Testis (tissue), 2 donors: ENCODE measurements at regions not wholly inside any gene's neighbourhood (a gene's known extent, or its start where the extent isn't known, plus 50 kb on each side); places are given as distances from the start of the nearest gene placed in this dataset.

Experiments
- DNase-seq: peaks from one replicate; pipeline ENCODE4 v3.0.0-alpha.2; 2019
- H3K27ac ChIP-seq, 2 donors: fragments of 200-600 bp; sonication (generic); one replicate each; pipeline ENCODE4 v1.5.1; 2019
- H3K27me3 ChIP-seq: fragments of 200-600 bp; sonication (generic); one replicate; pipeline ENCODE4 v1.5.1; 2019
- H3K36me3 ChIP-seq: fragments of 200-600 bp; sonication (generic); one replicate; pipeline ENCODE4 v1.5.1; 2017; ENCODE audit warnings: low read depth; ENCODE audit errors: missing control alignments
- H3K4me1 ChIP-seq: fragments of 200-600 bp; sonication (generic); one replicate; pipeline ENCODE4 v1.5.1; 2019
- H3K4me3 ChIP-seq, 2 donors: fragments of 200-600 bp; sonication (generic); one replicate each; pipeline ENCODE4 v1.5.1; 2017 to 2019
- H3K9me3 ChIP-seq: fragments of 200-600 bp; sonication (generic); one replicate; pipeline ENCODE4 v1.5.1; 2017
- CTCF ChIP-seq, 3 experiments: fragments of 450-650 bp in 2 of 3; fragments of 200-600 bp in 1 of 3; sonication (generic) in 1 of 3; IDR thresholded peaks; one replicate each; pipeline ENCODE4 v1.5.1; 2016 to 2019; ENCODE audit warnings: antibody characterized with exemption in 3 of 3, mild to moderate bottlenecking in 2 of 3, moderate library complexity in 1 of 3
- POLR2A ChIP-seq: fragments of 450-650 bp; IDR thresholded peaks from one replicate; pipeline ENCODE4 v1.6.1; 2017; ENCODE audit warnings: antibody characterized with exemption, mild to moderate bottlenecking, moderate library complexity
- WGBS, 2 donors: methylation state at CpG; one replicate each; pipeline ENCODE4 v1.1.5; 2018; 5-methylcytosine and 5-hydroxymethylcytosine counted together
- intact Hi-C: fragments of 100-400 bp; cut with DNase I; formaldehyde crosslinking; loops from one replicate; pipeline ENCODE4 v1.15.1; 2023; ENCODE audit warnings: low total_unique reads

- no peaks in the 10 kb centered on the region for H3K4me1 ChIP-seq
- intact Hi-C loops: no loop called here
- H3K27me3 ChIP-seq: no peaks in the 10 kb centered on the region
- WGBS, 2 donors: 60 to 61% methylated on average over 5 of the region's 5 CpGs
- H3K9me3 ChIP-seq: no peaks in the 10 kb centered on the region
- no peak for DNase-seq
- no peak overlapping the region for H3K4me3 ChIP-seq
- no peaks in the 10 kb centered on the region for H3K36me3 ChIP-seq
- TF ChIP-seq POLR2A (no peak), CTCF (IDR thresholded peaks at IDR 0.05) (no peak)
- H3K27ac ChIP-seq: no peak overlapping the region
Measured at GRCh38 chr12:59036973-59037762, 116.9 kb upstream of the LRIG3 start.

GRCh38 chr12:59036347-59036746, 116.0 kb upstream of the LRIG3 start:
- no peaks in the 10 kb centered on the region for H3K4me1 ChIP-seq
- H3K27me3 ChIP-seq: no peaks in the 10 kb centered on the region
- no peaks in the 10 kb centered on the region for H3K9me3 ChIP-seq
- peak overlapping the region in 1 of 2 donors; percentile 28 for H3K27ac ChIP-seq
- no peaks in the 10 kb centered on the region for H3K36me3 ChIP-seq
- TF ChIP-seq POLR2A: no peak
- no peak for TF ChIP-seq CTCF (IDR thresholded peaks at IDR 0.05)
- WGBS, 2 donors: 69 to 83% methylated on average over 2 of the region's 2 CpGs
- no peak overlapping the region for H3K4me3 ChIP-seq
- DNase-seq: no peak
- intact Hi-C loops: no loop called here

GRCh38 chr12:59031313-59031712, 111.0 kb upstream of the LRIG3 start:
- Histone ChIP-seq H3K4me1 (no peaks in the 10 kb centered on the region), H3K27me3 (no peaks in the 10 kb centered on the region), H3K9me3 (no peaks in the 10 kb centered on the region), H3K4me3 (no peak overlapping the region), H3K36me3 (no peaks in the 10 kb centered on the region), H3K27ac (no peak overlapping the region)
- TF ChIP-seq CTCF (IDR thresholded peaks at IDR 0.05) (no peak), POLR2A (no peak)
- no peak for DNase-seq
- intact Hi-C loops: no loop called here

- intact Hi-C loops: no loop called here
- Histone ChIP-seq H3K9me3 (no peaks in the 10 kb centered on the region), H3K36me3 (no peaks in the 10 kb centered on the region), H3K4me1 (no peaks in the 10 kb centered on the region), H3K27me3 (no peaks in the 10 kb centered on the region), H3K4me3 (no peak overlapping the region), H3K27ac (no peak overlapping the region)
- DNase-seq: no peak
- 89 to 98% methylated on average over 4 of the region's 4 CpGs for WGBS, 2 donors
- TF ChIP-seq POLR2A (no peak), CTCF (IDR thresholded peaks at IDR 0.05) (no peak)
Measured at GRCh38 chr12:59030415-59030814, 110.1 kb upstream of the LRIG3 start.

GRCh38 chr12:59027199-59027598, 106.9 kb upstream of the LRIG3 start:
- H3K4me1 ChIP-seq: no peaks in the 10 kb centered on the region
- no peaks in the 10 kb centered on the region for H3K27me3 ChIP-seq
- no peaks in the 10 kb centered on the region for H3K9me3 ChIP-seq
- intact Hi-C loops: no loop called here
- H3K36me3 ChIP-seq: no peaks in the 10 kb centered on the region
- DNase-seq: no peak
- TF ChIP-seq POLR2A: no peak
- TF ChIP-seq CTCF (IDR thresholded peaks at IDR 0.05): no peak
- H3K27ac ChIP-seq: no peak overlapping the region
- 64 to 67% methylated on average over 3 of the region's 3 CpGs for WGBS, 2 donors
- H3K4me3 ChIP-seq: no peak overlapping the region
